Activated CD4-positive, alpha-beta T cell treated with anti-CD3 and anti-CD28 coated beads for 36 hours (primary cell): ENCODE measurements at regions not wholly inside any gene's neighbourhood (a gene's known extent, or its start where the extent isn't known, plus 50 kb on each side); places are given as distances from the start of the nearest gene placed in this dataset.

Experiments used
- ATAC-seq: fragments of 200-7000 bp; cut with Tn5 transposase; one replicate; pipeline ENCODE4 v1.10.0; 2021; ENCODE audit warnings: mild to moderate bottlenecking, moderate library complexity
- CTCF ChIA-PET: fragments of 350-600 bp; sonication (Branson Sonifier 250); formaldehyde crosslinking; loops from one replicate; lab custom pipeline; 2021; ENCODE audit warnings: antibody characterized with exemption; lab: Charles Lee
- POLR2A ChIA-PET: fragments of 350-600 bp; sonication (Branson Sonifier 250); formaldehyde crosslinking; loops from one replicate; lab custom pipeline; 2021; ENCODE audit warnings: antibody characterized with exemption, inconsistent platforms; lab: Charles Lee
- DNase-seq: peaks from one replicate; pipeline ENCODE4 v3.0.0-alpha.2; 2020
- H3K27ac Mint-ChIP-seq: one replicate; pipeline ENCODE4 v1.8.0; 2021; ENCODE audit warnings: mixed read lengths
- H3K27me3 Mint-ChIP-seq: one replicate; pipeline ENCODE4 v1.8.0; 2021; ENCODE audit warnings: mixed read lengths
- H3K36me3 Mint-ChIP-seq: one replicate; pipeline ENCODE4 v1.8.0; 2021; ENCODE audit warnings: low read depth, mixed read lengths
- H3K4me1 Mint-ChIP-seq: one replicate; pipeline ENCODE4 v1.8.0; 2021; ENCODE audit warnings: mixed read lengths
- H3K4me3 Mint-ChIP-seq: one replicate; pipeline ENCODE4 v1.8.0; 2021; ENCODE audit warnings: mild to moderate bottlenecking, moderate library complexity, mixed read lengths
- H3K9me3 Mint-ChIP-seq: one replicate; pipeline ENCODE4 v1.8.0; 2021; ENCODE audit warnings: low read depth, mixed read lengths
- intact Hi-C, 2 experiments: fragments of 100-400 bp; cut with DNase I in 1 of 2; cut with micrococcal nuclease in 1 of 2; formaldehyde crosslinking; loops; one replicate each; pipeline versions ENCODE4 v1.14.2 to v1.15.1; 2022 to 2024; cut with DNase I, micrococcal nuclease

DNA sequence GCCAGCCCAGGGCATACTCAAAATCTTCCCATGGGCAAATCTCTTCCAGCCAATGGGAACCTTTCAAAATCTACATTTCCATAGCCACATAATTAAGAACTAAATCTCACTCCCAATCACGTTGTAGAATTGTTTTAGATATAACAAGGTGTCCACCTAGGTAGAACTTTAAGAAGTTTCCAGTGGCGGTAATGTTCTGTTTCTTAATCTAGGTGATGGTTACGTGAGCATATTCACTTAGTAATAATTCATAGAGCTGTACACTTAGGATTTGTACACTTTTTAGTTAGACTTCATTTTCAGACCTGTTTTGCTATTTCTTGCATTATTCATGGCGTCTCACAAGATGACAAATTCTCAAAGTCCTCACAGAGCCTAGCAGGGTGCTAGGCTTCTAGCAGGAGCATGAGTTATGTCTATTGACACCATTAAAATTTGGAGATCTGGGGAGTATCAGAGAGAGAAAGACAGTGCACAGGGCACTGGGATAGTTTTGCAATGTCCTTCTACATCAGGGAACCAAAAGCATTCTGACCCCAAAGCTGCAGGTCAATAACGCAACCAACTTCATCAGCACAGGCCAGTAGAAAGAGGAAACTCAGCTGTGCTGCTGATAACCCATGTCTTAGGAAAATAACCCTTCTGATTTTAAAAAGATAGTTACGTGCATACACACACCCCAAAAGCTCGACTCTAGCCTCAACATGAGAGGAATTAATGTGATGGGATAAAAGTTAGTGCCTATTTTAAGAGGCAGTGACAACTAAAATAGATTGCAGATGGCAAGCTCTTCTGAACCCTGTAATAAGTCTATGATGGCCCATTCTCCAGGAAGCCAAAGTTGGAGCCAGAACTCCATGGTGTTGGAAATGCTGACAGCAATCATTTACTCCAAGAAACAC, 518.1 kb upstream of the JARID2 start:
- H3K9me3 Mint-ChIP-seq, result peaks cover 11% of the 10 kb centered on the region
- ChIA-PET CTCF (interaction anchor here (1.6 to 3.4 kb wide), 2 partner anchors 17 to 26 kb away, joined by 4 to 19 read pairs; no protein-coding TSS in a partner anchor), POLR2A (interaction anchor here (1.1 to 1.6 kb wide), 2 partner anchors 14 to 17 kb away, joined by 3 to 4 read pairs; no protein-coding TSS in a partner anchor)
- H3K27me3 Mint-ChIP-seq, result no peaks in the 10 kb centered on the region
- no peak overlapping the region for H3K4me3 Mint-ChIP-seq
- no peak for ATAC-seq
- peaks cover 31% of the 10 kb centered on the region for H3K36me3 Mint-ChIP-seq
- no peak for DNase-seq
- peaks cover 74% of the 10 kb centered on the region for H3K4me1 Mint-ChIP-seq
- peak overlapping the region; percentile 100 for H3K27ac Mint-ChIP-seq
- intact Hi-C loops, result no loop called here

GRCh38 chr6:14728396-14729024, 517.4 kb upstream of the JARID2 start:
- CTCF ChIA-PET, result interaction anchor here (0.8 to 3.4 kb wide), 2 partner anchors 13 to 17 kb away, joined by 3 to 19 read pairs; no protein-coding TSS in a partner anchor
- Mint-ChIP-seq H3K4me3 (no peak overlapping the region), H3K27ac (peak overlapping the region; percentile 100), H3K36me3 (peaks cover 29% of the 10 kb centered on the region), H3K27me3 (no peaks in the 10 kb centered on the region), H3K4me1 (peaks cover 74% of the 10 kb centered on the region), H3K9me3 (peaks cover 9% of the 10 kb centered on the region)
- DNase-seq (peak; percentile 32), ATAC-seq (no peak)
- intact Hi-C loops, result no loop called here
- POLR2A ChIA-PET, result interaction anchor here (0.8 to 3.0 kb wide), 3 partner anchors 15 to 67 kb away, joined by 3 to 9 read pairs (median 4); no protein-coding TSS in a partner anchor

DNA sequence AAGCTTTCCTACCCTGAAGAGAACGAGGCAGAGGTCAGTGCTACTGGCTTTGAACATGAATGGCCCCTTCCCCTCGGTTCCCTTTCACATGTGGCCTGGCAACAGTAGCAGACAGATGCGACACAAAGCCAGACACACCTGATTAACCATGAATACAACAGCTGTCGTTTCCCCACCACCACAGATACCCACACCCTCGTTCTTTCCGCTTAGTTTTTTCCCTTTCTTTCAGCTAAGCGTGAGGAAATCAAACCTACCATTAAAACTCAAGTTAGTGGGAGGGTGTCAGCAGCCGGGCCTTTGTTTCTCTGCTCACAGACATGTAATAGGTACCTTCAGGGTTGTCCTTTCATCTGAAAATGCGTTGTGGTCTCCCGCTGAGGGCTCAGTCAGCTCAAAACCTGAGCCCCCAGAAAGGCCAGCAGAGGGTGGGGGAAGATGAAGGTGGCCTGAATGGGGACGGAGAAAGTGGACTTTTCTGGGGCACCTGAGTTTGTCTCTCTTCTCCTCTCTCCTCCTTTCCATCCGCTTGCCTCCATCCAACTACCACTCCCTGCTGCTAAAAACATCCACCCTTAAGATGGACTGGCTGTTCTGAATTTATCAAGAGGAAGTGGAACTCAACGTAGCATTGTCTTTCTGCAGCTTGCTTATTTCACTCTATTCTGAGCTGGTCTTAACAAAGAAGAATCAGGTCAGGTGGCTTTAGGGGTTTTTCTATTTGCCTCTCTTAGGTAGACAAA, 516.6 kb upstream of the JARID2 start:
- POLR2A ChIA-PET, result interaction anchor here (0.8 to 3.0 kb wide), 4 partner anchors 15 to 146 kb away, joined by 3 to 9 read pairs (median 4); no protein-coding TSS in a partner anchor
- CTCF ChIA-PET, result interaction anchor here (0.7 to 3.4 kb wide), 3 partner anchors 14 to 54 kb away, joined by 3 to 19 read pairs (median 3); no protein-coding TSS in a partner anchor
- Mint-ChIP-seq H3K36me3 (peaks cover 28% of the 10 kb centered on the region), H3K27me3 (no peaks in the 10 kb centered on the region), H3K4me1 (peaks cover 79% of the 10 kb centered on the region), H3K9me3 (peaks cover 6% of the 10 kb centered on the region), H3K4me3 (peak overlapping the region; percentile 31), H3K27ac (peak overlapping the region; percentile 100)
- intact Hi-C loops, result no loop called here
- DNase-seq, result no peak
- no peak for ATAC-seq

GRCh38 chr6:14730654-14731053, 515.2 kb upstream of the JARID2 start:
- no peak overlapping the region for H3K4me3 Mint-ChIP-seq
- no peaks in the 10 kb centered on the region for H3K27me3 Mint-ChIP-seq
- ChIA-PET CTCF (interaction anchor here (0.7 to 1.0 kb wide), 2 partner anchors 18 to 286 kb away, joined by 3 read pairs; no protein-coding TSS in a partner anchor), POLR2A (interaction anchor here (3.0 kb wide), 1 partner anchor 19 kb away, joined by 9 read pairs; no protein-coding TSS in a partner anchor)
- peaks cover 93% of the 10 kb centered on the region for H3K4me1 Mint-ChIP-seq
- H3K27ac Mint-ChIP-seq, result peak overlapping the region; percentile 100
- H3K9me3 Mint-ChIP-seq, result peaks cover 6% of the 10 kb centered on the region
- intact Hi-C loops, result loop anchor here (5.0 to 10.0 kb wide), 7 partner anchors 92 to 1276 kb away; no protein-coding TSS in a partner anchor
- H3K36me3 Mint-ChIP-seq, result peaks cover 28% of the 10 kb centered on the region
- no peak for DNase-seq
- no peak for ATAC-seq

DNA sequence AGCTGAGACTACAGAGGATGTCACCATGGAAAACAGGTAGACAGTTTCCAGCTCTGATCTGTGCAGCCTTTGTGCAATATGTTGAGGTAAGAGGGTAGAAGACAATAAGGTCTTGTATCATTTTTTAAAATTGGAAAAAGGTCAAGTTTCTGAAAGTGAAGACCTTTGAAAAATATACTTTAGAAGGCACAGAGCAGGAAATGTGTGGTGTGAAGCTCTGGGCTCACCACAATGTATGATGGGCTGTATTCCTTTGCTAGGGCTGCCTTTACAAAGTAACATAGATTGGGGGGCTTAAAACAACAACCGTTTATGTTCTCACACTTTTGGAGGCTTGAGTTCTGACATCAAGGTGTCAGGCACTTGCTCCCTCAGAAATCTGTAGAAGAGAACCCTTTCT, 514.3 kb upstream of the JARID2 start:
- ATAC-seq, result no peak
- ChIA-PET POLR2A (interaction anchor here (0.5 to 1.1 kb wide), 5 partner anchors 27 to 426 kb away, joined by 3 to 7 read pairs (median 4); no protein-coding TSS in a partner anchor), CTCF (interaction anchor here (0.9 to 1.7 kb wide), 7 partner anchors 12 to 578 kb away, joined by 3 to 11 read pairs (median 4); no protein-coding TSS in a partner anchor)
- Mint-ChIP-seq H3K36me3 (peaks cover 30% of the 10 kb centered on the region), H3K27ac (peak overlapping the region; percentile 100), H3K4me1 (peaks cover 100% of the 10 kb centered on the region), H3K27me3 (no peaks in the 10 kb centered on the region), H3K4me3 (peak overlapping the region; percentile 67), H3K9me3 (peaks cover 6% of the 10 kb centered on the region)
- no peak for DNase-seq
- intact Hi-C loops, result loop anchor here (1.0 to 10.0 kb wide), 14 partner anchors 17 to 1277 kb away; no protein-coding TSS in a partner anchor

- CTCF ChIA-PET, result interaction anchor here (0.9 to 1.7 kb wide), 7 partner anchors 12 to 579 kb away, joined by 3 to 11 read pairs (median 4); no protein-coding TSS in a partner anchor
- intact Hi-C loops, result loop anchor here (1.0 to 10.0 kb wide), 14 partner anchors 16 to 1278 kb away; no protein-coding TSS in a partner anchor
- H3K27me3 Mint-ChIP-seq, result no peaks in the 10 kb centered on the region
These were observed 513.5 kb upstream of the JARID2 start for GRCh38 chr6:14732226-14732843.

DNA sequence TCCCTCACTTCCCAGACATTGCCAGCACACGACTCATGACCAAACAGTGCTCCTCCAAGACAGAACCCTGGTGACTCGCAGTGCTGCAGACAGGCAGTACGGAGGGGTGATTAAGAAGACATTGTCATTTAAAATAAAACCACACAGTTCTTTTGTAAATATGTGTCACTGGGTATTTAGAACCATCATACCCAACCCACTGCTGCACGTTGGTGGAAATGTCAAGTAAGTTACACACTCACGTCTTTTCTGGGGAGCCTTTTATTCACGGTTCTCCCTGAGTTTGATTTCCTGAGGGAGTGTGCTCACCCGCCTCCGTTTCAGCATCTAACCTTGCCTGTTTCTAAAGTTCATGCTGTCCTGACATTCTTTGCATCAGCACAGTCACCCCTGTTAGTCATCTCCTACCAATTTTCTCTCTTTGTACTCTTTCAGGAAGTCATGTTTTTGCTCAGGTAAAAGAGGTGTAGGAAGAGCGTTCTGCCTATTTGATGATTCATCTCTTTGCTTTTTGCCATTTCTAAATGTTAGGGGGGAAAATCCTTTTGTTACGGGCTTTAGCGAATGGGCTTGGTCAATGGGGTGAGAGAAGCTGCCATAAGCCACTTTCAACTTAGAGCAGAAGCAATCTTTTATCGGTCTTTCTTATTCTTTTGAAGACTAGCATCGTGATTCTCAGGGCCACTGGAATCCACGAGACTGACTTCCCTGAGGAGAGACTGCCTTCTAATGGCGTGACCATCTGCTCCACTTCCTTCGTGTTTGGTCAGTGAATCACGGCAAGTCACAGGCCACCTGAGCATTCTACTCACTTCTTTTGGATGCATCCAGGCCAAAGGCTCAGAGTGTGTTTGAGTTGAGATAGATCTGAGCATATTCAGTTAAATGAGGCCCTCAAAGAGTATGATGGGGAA, 512.8 kb upstream of the JARID2 start:
- Mint-ChIP-seq H3K27ac (peak overlapping the region; percentile 100), H3K36me3 (peaks cover 31% of the 10 kb centered on the region), H3K4me1 (peaks cover 99% of the 10 kb centered on the region), H3K27me3 (no peaks in the 10 kb centered on the region), H3K4me3 (peak overlapping the region; percentile 67), H3K9me3 (peaks cover 4% of the 10 kb centered on the region)
- ChIA-PET CTCF (interaction anchor here (0.5 to 1.7 kb wide), 4 partner anchors 22 to 53 kb away, joined by 3 to 11 read pairs (median 4); no protein-coding TSS in a partner anchor), POLR2A (interaction anchor here (0.6 to 1.6 kb wide), 10 partner anchors 11 to 307 kb away, joined by 3 to 11 read pairs (median 4); no protein-coding TSS in a partner anchor)
- peak; percentile 82 for DNase-seq
- intact Hi-C loops, result loop anchor here (1.0 to 10.0 kb wide), 21 partner anchors 10 to 1278 kb away; no protein-coding TSS in a partner anchor
- peak; percentile 72 for ATAC-seq

More at GRCh38 chr6:14732226-14732843, 513.5 kb upstream of the JARID2 start:
- H3K4me3 Mint-ChIP-seq, result peak overlapping the region; percentile 67
- peaks cover 100% of the 10 kb centered on the region for H3K4me1 Mint-ChIP-seq
- H3K36me3 Mint-ChIP-seq, result peaks cover 30% of the 10 kb centered on the region
- peaks cover 4% of the 10 kb centered on the region for H3K9me3 Mint-ChIP-seq
- POLR2A ChIA-PET, result interaction anchor here (0.6 to 1.6 kb wide), 10 partner anchors 12 to 189 kb away, joined by 3 to 11 read pairs (median 4); no protein-coding TSS in a partner anchor
- no peak for DNase-seq
- peak overlapping the region; percentile 100 for H3K27ac Mint-ChIP-seq
- no peak for ATAC-seq

GRCh38 chr6:14734052-14734415, 511.8 kb upstream of the JARID2 start:
- Mint-ChIP-seq H3K36me3 (peaks cover 27% of the 10 kb centered on the region), H3K4me1 (peaks cover 99% of the 10 kb centered on the region), H3K27me3 (no peaks in the 10 kb centered on the region), H3K4me3 (peak overlapping the region; percentile 67), H3K9me3 (peaks cover 4% of the 10 kb centered on the region), H3K27ac (peak overlapping the region; percentile 100)
- DNase-seq (peak; percentile 30), ATAC-seq (no peak)
- POLR2A ChIA-PET, result interaction anchor here (0.6 to 1.5 kb wide), 5 partner anchors 9 to 514 kb away, joined by 3 to 6 read pairs (median 4); no protein-coding TSS in a partner anchor
- intact Hi-C loops, result loop anchor here (2.0 to 10.0 kb wide), 9 partner anchors 88 to 1279 kb away; no protein-coding TSS in a partner anchor
- CTCF ChIA-PET, result interaction anchor here (0.6 to 1.5 kb wide), 3 partner anchors 10 to 592 kb away, joined by 3 to 4 read pairs (median 3); no protein-coding TSS in a partner anchor
